H9 (cell line): ENCODE measurements at regions not wholly inside any gene's neighbourhood (a gene's known extent, or its start where the extent isn't known, plus 50 kb on each side); places are given as distances from the start of the nearest gene placed in this dataset.

Experiments
- DNase-seq: peaks from one replicate; pipeline ENCODE4 v3.0.0-alpha.2; 2017
- H2AFZ ChIP-seq: one replicate; pipeline ENCODE4 v1.6.1; 2013; ENCODE audit warnings: mild to moderate bottlenecking, low read length, control low read depth, moderate library complexity
- H2AK5ac ChIP-seq: 2 replicates; pipeline ENCODE4 v1.6.1; 2013; ENCODE audit warnings: low read length, control low read depth, mixed read lengths; ENCODE audit not compliant: insufficient read length
- H2BK120ac ChIP-seq: one replicate; pipeline ENCODE4 v1.6.1; 2013; ENCODE audit warnings: low read depth, mild to moderate bottlenecking, low read length, control low read depth, inconsistent platforms; ENCODE audit not compliant: poor library complexity, severe bottlenecking
- H2BK12ac ChIP-seq: 2 replicates; pipeline ENCODE4 v1.6.1; 2013; ENCODE audit warnings: low read length, control low read depth, mixed read lengths, low read depth; ENCODE audit not compliant: insufficient read length
- H2BK15ac ChIP-seq: 2 replicates; pipeline ENCODE4 v1.6.1; 2013; ENCODE audit warnings: low read depth, low read length, control low read depth
- H2BK20ac ChIP-seq: one replicate; pipeline ENCODE4 v1.6.1; 2013; ENCODE audit warnings: low read depth, mild to moderate bottlenecking, low read length, control low read depth, inconsistent platforms; ENCODE audit not compliant: poor library complexity, severe bottlenecking
- H2BK5ac ChIP-seq: 2 replicates; pipeline ENCODE4 v1.6.1; 2013; ENCODE audit warnings: low read length, control low read depth, mixed read lengths; ENCODE audit not compliant: insufficient read length
- H3K14ac ChIP-seq: 2 replicates; pipeline ENCODE4 v1.6.1; 2013; ENCODE audit warnings: low read length, control low read depth; ENCODE audit not compliant: insufficient read depth
- H3K18ac ChIP-seq: 2 replicates; pipeline ENCODE4 v1.6.1; 2013; ENCODE audit warnings: low read depth, mild to moderate bottlenecking, mixed read lengths, low read length, control low read depth; ENCODE audit not compliant: insufficient read length
- H3K23ac ChIP-seq: 2 replicates; pipeline ENCODE4 v1.6.1; 2013; ENCODE audit warnings: low read length, control low read depth, mixed read lengths, low read depth; ENCODE audit not compliant: insufficient read length
- H3K23me2 ChIP-seq: 2 replicates; pipeline ENCODE4 v1.6.1; 2013; ENCODE audit warnings: low read depth, mild to moderate bottlenecking, mixed read lengths, low read length, control low read depth; ENCODE audit not compliant: insufficient read length, poor library complexity, severe bottlenecking
- H3K27ac ChIP-seq: 2 replicates; pipeline ENCODE4 v1.5.1; 2013; ENCODE audit warnings: low read length, control low read depth, mixed read lengths, low read depth; ENCODE audit not compliant: insufficient read length
- H3K27me3 ChIP-seq: 2 replicates; pipeline ENCODE4 v1.6.1; 2013; ENCODE audit warnings: low read length, control low read depth, inconsistent platforms; ENCODE audit not compliant: insufficient read depth
- H3K4ac ChIP-seq: 2 replicates; pipeline ENCODE4 v1.6.1; 2013; ENCODE audit warnings: low read depth, mild to moderate bottlenecking, control low read depth, inconsistent platforms, low read length, moderate library complexity
- H3K4me1 ChIP-seq: 2 replicates; pipeline ENCODE4 v1.6.1; 2013; ENCODE audit warnings: low read length, control low read depth, inconsistent platforms; ENCODE audit not compliant: insufficient read depth
- H3K4me2 ChIP-seq: 2 replicates; pipeline ENCODE4 v1.6.1; 2013; ENCODE audit warnings: low read length, control low read depth, mixed read lengths; ENCODE audit not compliant: insufficient read length, insufficient read depth
- H3K56ac ChIP-seq: 2 replicates; pipeline ENCODE4 v1.6.1; 2013; ENCODE audit warnings: low read depth, mild to moderate bottlenecking, mixed read lengths, low read length, control low read depth; ENCODE audit not compliant: insufficient read length
- H3K79me1 ChIP-seq: 2 replicates; pipeline ENCODE4 v1.6.1; 2013; ENCODE audit warnings: low read depth, mild to moderate bottlenecking, moderate library complexity, low read length, control low read depth, inconsistent platforms; ENCODE audit not compliant: insufficient read depth, poor library complexity, severe bottlenecking
- H3K79me2 ChIP-seq: 2 replicates; pipeline ENCODE4 v1.6.1; 2013; ENCODE audit warnings: low read length, control low read depth, inconsistent platforms; ENCODE audit not compliant: insufficient read depth
- H3K9ac ChIP-seq: 2 replicates; pipeline ENCODE4 v1.6.1; 2013; ENCODE audit warnings: low read length, control low read depth, mixed read lengths; ENCODE audit not compliant: insufficient read length; ENCODE audit errors: extremely low read depth
- H3K9me3 ChIP-seq: one replicate; pipeline ENCODE4 v1.6.1; 2013; ENCODE audit warnings: low read depth, low read length, inconsistent platforms; ENCODE audit not compliant: control insufficient read depth
- H3T11ph ChIP-seq: one replicate; pipeline ENCODE4 v1.6.1; 2013; ENCODE audit warnings: mild to moderate bottlenecking, low read length, control low read depth, inconsistent platforms
- H4K20me1 ChIP-seq: one replicate; pipeline ENCODE4 v1.6.1; 2013; ENCODE audit not compliant: control insufficient read depth, insufficient read length, insufficient read depth
- H4K5ac ChIP-seq: 2 replicates; pipeline ENCODE4 v1.6.1; 2013; ENCODE audit warnings: low read depth, mild to moderate bottlenecking, mixed read lengths, low read length, control low read depth; ENCODE audit not compliant: insufficient read length
- H4K8ac ChIP-seq: replicated peaks from 2 replicates; pipeline ENCODE4 v1.6.1; 2013; ENCODE audit warnings: low read length, control low read depth, mixed read lengths, low read depth; ENCODE audit not compliant: insufficient read length
- H4K91ac ChIP-seq: 2 replicates; pipeline ENCODE4 v1.6.1; 2013; ENCODE audit warnings: low read depth, mild to moderate bottlenecking, moderate library complexity, mixed read lengths, low read length, control low read depth; ENCODE audit not compliant: insufficient read length
- H3K27ac Mint-ChIP-seq, 3 experiments: 2 replicates in 2 of 3; 3 replicates in 1 of 3; pipeline ENCODE4 v1.8.0; 2020 to 2021; ENCODE audit warnings: mixed read lengths in 3 of 3, mild to moderate bottlenecking in 1 of 3, moderate library complexity in 1 of 3
- H3K27me3 Mint-ChIP-seq: 2 replicates; pipeline ENCODE4 v1.8.0; 2021; ENCODE audit warnings: low read depth, mild to moderate bottlenecking, moderate library complexity, mixed read lengths
- H3K36me3 Mint-ChIP-seq, 3 experiments: 2 replicates in 2 of 3; 3 replicates in 1 of 3; pipeline ENCODE4 v1.8.0; 2020 to 2021; ENCODE audit warnings: low read depth in 3 of 3, mixed read lengths in 3 of 3; ENCODE audit not compliant: insufficient read depth in 1 of 3
- H3K4me1 Mint-ChIP-seq, 2 experiments: 2 replicates each; pipeline ENCODE4 v1.8.0; 2020; ENCODE audit warnings: mixed read lengths in 2 of 2
- H3K4me3 Mint-ChIP-seq, 2 experiments: 2 replicates in 1 of 2; 3 replicates in 1 of 2; pipeline ENCODE4 v1.8.0; 2020 to 2021; ENCODE audit warnings: mild to moderate bottlenecking in 2 of 2, mixed read lengths in 2 of 2, moderate library complexity in 1 of 2
- H3K9me3 Mint-ChIP-seq, 2 experiments: 2 replicates in 1 of 2; 3 replicates in 1 of 2; pipeline ENCODE4 v1.8.0; 2020; ENCODE audit warnings: mild to moderate bottlenecking in 2 of 2, mixed read lengths in 2 of 2, moderate library complexity in 1 of 2
- CTCF ChIP-seq: fragments of 200-600 bp; sonication (generic); conservative IDR thresholded peaks from 3 replicates; pipeline ENCODE4 v1.8.0; 2021; ENCODE audit warnings: antibody characterized with exemption, mild to moderate bottlenecking
- WGBS: extraction: QIAGEN DNeasy Blood & Tissue Kit; methylation state at CpG from one replicate; pipeline ENCODE4 v1.1.7; 2013; ENCODE audit warnings: missing lambda C conversion rate, low lambda C conversion rate, mixed read lengths; ENCODE audit not compliant: insufficient read length; ENCODE audit errors: extremely low coverage; 5-methylcytosine and 5-hydroxymethylcytosine counted together

GRCh38 chr2:81786811-81787210 is 1482.3 kb upstream of the LRRTM1 start:
- H2BK12ac ChIP-seq = no peak overlapping the region
- H3K79me2 ChIP-seq = no peaks in the 10 kb centered on the region
- no peak overlapping the region for H2AFZ ChIP-seq
- H2BK120ac ChIP-seq = no peak overlapping the region
- H3K56ac ChIP-seq = no peak overlapping the region
- H3K23ac ChIP-seq = no peak overlapping the region
- no CpG with 5 or more reads among the region's 3 CpGs for WGBS
- no peak overlapping the region for H4K8ac ChIP-seq
- peaks cover 0 to 5% (median 0%) of the 10 kb centered on the region in 3 experiments; a peak in 3 of 7 replicates for H3K36me3 Mint-ChIP-seq
- H3K4me2 ChIP-seq = no peak overlapping the region
- H3K18ac ChIP-seq = no peak overlapping the region
- no peaks in the 10 kb centered on the region for H3K4me1 Mint-ChIP-seq
- H2BK5ac ChIP-seq = no peak overlapping the region
- TF ChIP-seq CTCF = no peak
- H3K79me1 ChIP-seq = no peaks in the 10 kb centered on the region
- no peaks in the 10 kb centered on the region for H3K23me2 ChIP-seq
- no peaks in the 10 kb centered on the region for H3K4me1 ChIP-seq
- H4K20me1 ChIP-seq = no peaks in the 10 kb centered on the region
- H3K4me3 Mint-ChIP-seq = no peak overlapping the region
- no peak overlapping the region for H3K9ac ChIP-seq
- no peak overlapping the region for H2BK15ac ChIP-seq
- H2AK5ac ChIP-seq = no peak overlapping the region
- no peak overlapping the region for H4K91ac ChIP-seq
- H3K4ac ChIP-seq = no peak overlapping the region
- no peak for DNase-seq
- no peak overlapping the region for H3T11ph ChIP-seq
- H3K27ac ChIP-seq = no peak overlapping the region
- H3K14ac ChIP-seq = no peak overlapping the region
- no peaks in the 10 kb centered on the region for H3K9me3 ChIP-seq
- H3K27me3 ChIP-seq = no peaks in the 10 kb centered on the region
- H3K27ac Mint-ChIP-seq = no peak overlapping the region
- H4K5ac ChIP-seq = no peak overlapping the region
- no peak overlapping the region for H2BK20ac ChIP-seq
- peaks cover 7 to 8% of the 10 kb centered on the region in 2 experiments; a peak in 3 of 5 replicates for H3K9me3 Mint-ChIP-seq
- no peaks in the 10 kb centered on the region; the same call in 1 of the 2 replicates for H3K27me3 Mint-ChIP-seq
